PC-9 (cell line): ENCODE measurements at regions not wholly inside any gene's neighbourhood (a gene's known extent, or its start where the extent isn't known, plus 50 kb on each side); places are given as distances from the start of the nearest gene placed in this dataset.

ENCODE experiments used
- BruUV-seq: library from RNA; stranded (reverse); fragments of 400-500 nt; replicated peaks from 2 replicates; lab custom pipeline; 2021; lab: Mats Ljungman, UMichigan
- CTCF ChIA-PET: fragments of 300-600 bp; sonication (Branson Sonifier 250); formaldehyde crosslinking; loops from one replicate; lab custom pipeline; 2022; ENCODE audit warnings: antibody characterized with exemption; lab: Charles Lee
- POLR2A ChIA-PET: fragments of 300-600 bp; sonication (Branson Sonifier 250); formaldehyde crosslinking; loops from one replicate; lab custom pipeline; 2022; ENCODE audit warnings: antibody characterized with exemption; ENCODE audit not compliant: unreplicated experiment; lab: Charles Lee
- DNase-seq, 2 experiments: peaks; one replicate each; pipeline versions ENCODE4 v3.0.0 to v3.0.0-alpha.2; 2015 to 2022; ENCODE audit warnings: mixed read lengths in 1 of 2
- H2AFZ ChIP-seq: fragments of 200-600 bp; sonication (generic); 2 replicates; pipeline ENCODE4 v1.8.1; 2017; ENCODE audit warnings: antibody characterized with exemption
- H3F3A ChIP-seq: fragments of 200-600 bp; sonication (generic); 2 replicates; pipeline ENCODE4 v1.8.1; 2017; ENCODE audit warnings: antibody characterized with exemption, mild to moderate bottlenecking, low read depth; ENCODE audit not compliant: insufficient read depth
- H3K27ac ChIP-seq: fragments of 200-600 bp; sonication (generic); 2 replicates; pipeline ENCODE4 v1.6.1; 2016; ENCODE audit warnings: mixed run types
- H3K27me3 ChIP-seq: fragments of 200-600 bp; sonication (generic); 2 replicates; pipeline ENCODE4 v1.6.1; 2016; ENCODE audit warnings: low read depth, mixed run types; ENCODE audit not compliant: insufficient read depth
- H3K36me3 ChIP-seq: fragments of 200-600 bp; sonication (generic); 2 replicates; pipeline ENCODE4 v1.6.1; 2016; ENCODE audit warnings: low read depth, mixed run types
- H3K4me1 ChIP-seq: fragments of 200-600 bp; sonication (generic); replicated peaks from 2 replicates; pipeline ENCODE4 v1.6.1; 2016; ENCODE audit warnings: mixed run types; ENCODE audit not compliant: insufficient read depth
- H3K4me2 ChIP-seq: fragments of 200-600 bp; sonication (generic); 2 replicates; pipeline ENCODE4 v1.6.1; 2017; ENCODE audit warnings: mixed run types
- H3K4me3 ChIP-seq: fragments of 200-600 bp; sonication (generic); 2 replicates; pipeline ENCODE4 v1.6.1; 2016; ENCODE audit warnings: mixed run types
- H3K79me2 ChIP-seq: fragments of 200-600 bp; sonication (generic); 2 replicates; pipeline ENCODE4 v1.6.1; 2017; ENCODE audit warnings: low read depth, mixed run types
- H3K9me2 ChIP-seq: fragments of 200-600 bp; sonication (generic); 2 replicates; pipeline ENCODE4 v1.8.1; 2017; ENCODE audit warnings: mild to moderate bottlenecking; ENCODE audit not compliant: insufficient read depth
- H3K9me3 ChIP-seq: fragments of 200-600 bp; sonication (generic); 2 replicates; pipeline ENCODE4 v1.8.1; 2016; ENCODE audit warnings: low read depth; ENCODE audit not compliant: insufficient read depth
- H4K20me1 ChIP-seq: fragments of 200-600 bp; sonication (generic); 2 replicates; pipeline ENCODE4 v1.8.1; 2017; ENCODE audit not compliant: insufficient read depth
- CTCF ChIP-seq: fragments of 200-600 bp; sonication (generic); conservative IDR thresholded peaks from 2 replicates; pipeline ENCODE4 v1.6.1; 2017; ENCODE audit warnings: mixed run types, antibody characterized with exemption, mild to moderate bottlenecking, moderate library complexity
- EZH2 ChIP-seq: fragments of 200-600 bp; sonication (generic); IDR thresholded peaks from 2 replicates; pipeline ENCODE4 v1.8.0; 2017; ENCODE audit warnings: antibody characterized with exemption, low read depth
- intact Hi-C: fragments of 100-400 bp; cut with micrococcal nuclease; formaldehyde crosslinking; loops from one replicate; pipeline ENCODE4 v1.10.0; 2022; ENCODE audit not compliant: unreplicated experiment

- H3F3A ChIP-seq = no peaks in the 10 kb centered on the region
- H2AFZ ChIP-seq = no peak overlapping the region
- H3K4me2 ChIP-seq = no peak overlapping the region
- no peak for DNase-seq
- TF ChIP-seq EZH2 = no peak
- no peak for TF ChIP-seq CTCF
- no peak overlapping the region for H3K27ac ChIP-seq
- ChIA-PET POLR2A (no interaction called here), CTCF (no interaction called here)
- H3K9me3 ChIP-seq = no peaks in the 10 kb centered on the region
- H3K4me1 ChIP-seq = no peaks in the 10 kb centered on the region
- intact Hi-C loops = no loop called here
- H3K9me2 ChIP-seq = no peaks in the 10 kb centered on the region
- H3K36me3 ChIP-seq = no peaks in the 10 kb centered on the region
- H3K4me3 ChIP-seq = no peak overlapping the region
- H4K20me1 ChIP-seq = no peaks in the 10 kb centered on the region
- BruUV-seq = no TSS peak
- H3K79me2 ChIP-seq = no peaks in the 10 kb centered on the region
- H3K27me3 ChIP-seq = peaks cover 45% of the 10 kb centered on the region
Measured at GRCh38 chr9:95573463-95573862, 56.7 kb upstream of the PTCH1 start.

- no peak for TF ChIP-seq EZH2
- no peak for TF ChIP-seq CTCF
- intact Hi-C loops = no loop called here
- no peaks in the 10 kb centered on the region for H3K36me3 ChIP-seq
- H3K27me3 ChIP-seq = peaks cover 39% of the 10 kb centered on the region
- no peaks in the 10 kb centered on the region for H3F3A ChIP-seq
- no peak overlapping the region for H3K27ac ChIP-seq
- no peak overlapping the region for H3K4me3 ChIP-seq
- H3K9me3 ChIP-seq = no peaks in the 10 kb centered on the region
- H3K4me2 ChIP-seq = no peak overlapping the region
- H2AFZ ChIP-seq = no peak overlapping the region
- CTCF ChIA-PET = no interaction called here
- no peaks in the 10 kb centered on the region for H3K9me2 ChIP-seq
- H3K4me1 ChIP-seq = no peaks in the 10 kb centered on the region
- POLR2A ChIA-PET = no interaction called here
- BruUV-seq = no TSS peak
- no peaks in the 10 kb centered on the region for H3K79me2 ChIP-seq
- H4K20me1 ChIP-seq = no peaks in the 10 kb centered on the region
- no peak for DNase-seq
Measured at GRCh38 chr9:95572381-95573151, 55.8 kb upstream of the PTCH1 start.

GRCh38 chr9:95570646-95571045 lies 53.9 kb upstream of the PTCH1 start:
- POLR2A ChIA-PET = no interaction called here
- BruUV-seq = no TSS peak
- H2AFZ ChIP-seq = no peak overlapping the region

More at GRCh38 chr9:95570646-95571045, 53.9 kb upstream of the PTCH1 start:
- Histone ChIP-seq H3K36me3 (no peaks in the 10 kb centered on the region), H3K4me1 (no peaks in the 10 kb centered on the region), H3K4me3 (no peak overlapping the region), H3K9me3 (no peaks in the 10 kb centered on the region), H3K9me2 (no peaks in the 10 kb centered on the region), H3K4me2 (no peak overlapping the region), H3K27ac (no peak overlapping the region), H3K27me3 (peaks cover 36% of the 10 kb centered on the region), H3F3A (no peaks in the 10 kb centered on the region), H4K20me1 (no peaks in the 10 kb centered on the region), H3K79me2 (no peaks in the 10 kb centered on the region)
- no peak for DNase-seq
- CTCF ChIA-PET = no interaction called here
- TF ChIP-seq CTCF (no peak), EZH2 (no peak)
- intact Hi-C loops = no loop called here
